Smooth muscle cell (in vitro differentiated cells): ENCODE measurements at regions not wholly inside any gene's neighbourhood (a gene's known extent, or its start where the extent isn't known, plus 50 kb on each side); places are given as distances from the start of the nearest gene placed in this dataset.
"Not testable (repeated sequence)": the region's sequence is repeated elsewhere in the genome, so short reads cannot be mapped to it uniquely, and the experiment has no call there.

Source experiments
- DNase-seq: peaks from one replicate; lab custom pipeline; 2025; ENCODE audit not compliant: unreplicated experiment; lab: John Stamatoyannopoulos, UW
- H2AFZ ChIP-seq: fragments of 200-600 bp; sonication (generic); 2 replicates; pipeline ENCODE4 v1.6.0; 2016; ENCODE audit warnings: antibody characterized with exemption, low read depth, mild to moderate bottlenecking
- H3F3A ChIP-seq: fragments of 200-600 bp; sonication (generic); 2 replicates; pipeline ENCODE4 v1.6.0; 2017; ENCODE audit warnings: antibody characterized with exemption, low read depth
- H3K27ac ChIP-seq: fragments of 200-600 bp; sonication (generic); 2 replicates; pipeline ENCODE4 v1.5.1; 2016; ENCODE audit warnings: low read depth, mild to moderate bottlenecking
- H3K27me3 ChIP-seq: fragments of 200-600 bp; sonication (generic); 2 replicates; pipeline ENCODE4 v1.6.1; 2016; ENCODE audit warnings: low read depth, mild to moderate bottlenecking
- H3K36me3 ChIP-seq: fragments of 200-600 bp; sonication (generic); 2 replicates; pipeline ENCODE4 v1.5.1; 2016; ENCODE audit warnings: low read depth
- H3K4me1 ChIP-seq: fragments of 200-600 bp; sonication (generic); 2 replicates; pipeline ENCODE4 v1.5.1; 2016; ENCODE audit warnings: low read depth
- H3K4me2 ChIP-seq: fragments of 200-600 bp; sonication (generic); 2 replicates; pipeline ENCODE4 v1.6.0; 2016; ENCODE audit warnings: mild to moderate bottlenecking
- H3K4me3 ChIP-seq: fragments of 200-600 bp; sonication (generic); 2 replicates; pipeline ENCODE4 v1.5.1; 2016; ENCODE audit warnings: mild to moderate bottlenecking
- H3K79me2 ChIP-seq: fragments of 200-600 bp; sonication (generic); 2 replicates; pipeline ENCODE4 v1.6.0; 2016; ENCODE audit warnings: low read depth, mild to moderate bottlenecking
- H3K9ac ChIP-seq: fragments of 200-600 bp; sonication (generic); 2 replicates; pipeline ENCODE4 v1.6.0; 2016; ENCODE audit warnings: low read depth
- H3K9me3 ChIP-seq: fragments of 200-600 bp; sonication (generic); replicated peaks from 2 replicates; pipeline ENCODE4 v1.5.1; 2016; ENCODE audit warnings: low read depth
- H4K20me1 ChIP-seq: fragments of 200-600 bp; sonication (generic); 2 replicates; pipeline ENCODE4 v1.6.0; 2016; ENCODE audit warnings: low read depth
- WGBS: methylation state at CpG from one replicate; pipeline ENCODE4 v1.1.7; 2016; ENCODE audit warnings: low lambda C conversion rate; 5-methylcytosine and 5-hydroxymethylcytosine counted together

DNA sequence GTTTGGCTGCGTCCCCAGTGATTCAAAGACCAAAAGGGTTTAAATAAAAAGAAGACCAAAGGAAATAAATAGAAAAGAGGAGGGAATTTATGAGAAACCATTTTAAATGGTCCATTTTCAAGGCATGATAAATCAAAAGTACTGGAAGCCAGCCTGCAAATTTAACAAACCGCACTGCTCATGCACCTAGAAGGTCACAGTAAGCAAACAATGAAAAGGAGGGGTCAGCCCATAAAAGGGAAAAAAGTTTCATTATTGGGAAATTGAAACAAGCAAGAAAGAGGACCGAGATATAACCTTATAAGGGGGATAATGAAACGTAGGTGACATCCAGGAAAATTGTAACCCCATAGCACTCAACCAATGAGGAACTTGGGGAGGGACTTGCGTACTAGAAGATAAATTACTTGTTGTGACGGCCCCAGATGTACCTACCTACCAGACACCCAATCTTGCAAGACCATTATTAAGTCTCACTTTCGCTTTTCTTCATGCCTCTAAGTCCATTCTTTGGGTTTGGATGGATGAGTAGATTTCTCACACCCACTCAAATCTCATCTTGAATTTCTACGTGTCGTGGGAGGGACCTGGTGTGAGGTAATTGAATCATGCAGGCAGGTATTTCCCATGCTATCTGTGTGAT lies 172.0 kb downstream of the SPATA31A1 start:
- not testable (repeated sequence) for H3K9me3 ChIP-seq, H3K4me3 ChIP-seq, H3K27ac ChIP-seq, H3K4me1 ChIP-seq, H3K27me3 ChIP-seq, H3K79me2 ChIP-seq, DNase-seq, H3K4me2 ChIP-seq, H2AFZ ChIP-seq, H3K9ac ChIP-seq, H4K20me1 ChIP-seq, H3K36me3 ChIP-seq, H3F3A ChIP-seq
- 83% methylated on average over 2 of the region's 9 CpGs for WGBS

DNA sequence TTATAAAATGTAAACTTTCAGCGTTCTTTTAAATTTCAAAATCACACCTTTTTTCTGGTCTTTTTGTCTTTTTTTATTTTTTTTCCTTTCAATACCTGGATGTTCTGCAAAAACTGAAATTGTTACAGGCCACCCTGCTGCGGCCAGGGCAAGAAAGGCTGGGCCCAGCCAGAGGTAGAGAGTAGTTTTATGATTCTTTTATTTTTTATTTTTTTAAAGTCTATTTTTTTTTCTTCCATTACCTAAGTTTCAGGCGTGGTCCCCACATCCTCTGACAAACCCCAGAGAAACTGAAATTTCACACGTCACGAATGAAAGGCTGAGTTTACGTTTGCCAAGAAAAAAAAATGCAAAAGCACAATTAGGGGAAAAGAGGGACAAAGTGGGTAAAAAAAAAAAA lies 177.1 kb downstream of the SPATA31A1 start:
- H3K27ac ChIP-seq, H3K36me3 ChIP-seq: not testable (repeated sequence)

GRCh38 chr9:39533001-39533762 lies 177.7 kb downstream of the SPATA31A1 start:
- H3K9me3 ChIP-seq, H3F3A ChIP-seq, H3K36me3 ChIP-seq, H3K4me3 ChIP-seq, H3K4me1 ChIP-seq, H4K20me1 ChIP-seq, H3K9ac ChIP-seq, H3K4me2 ChIP-seq, H3K27me3 ChIP-seq, DNase-seq, H3K27ac ChIP-seq, H2AFZ ChIP-seq, H3K79me2 ChIP-seq: not testable (repeated sequence)
- WGBS, result 95% methylated on average over 11 of the region's 38 CpGs

More for the DNA sequence above, 177.1 kb downstream of the SPATA31A1 start:
- H3K9me3 ChIP-seq, H4K20me1 ChIP-seq, H3K27me3 ChIP-seq, H3K9ac ChIP-seq, H3K79me2 ChIP-seq, H3K4me1 ChIP-seq, DNase-seq, H3K4me3 ChIP-seq, H2AFZ ChIP-seq, H3F3A ChIP-seq, H3K4me2 ChIP-seq: not testable (repeated sequence)
- 93% methylated on average over 6 of the region's 6 CpGs for WGBS

DNA sequence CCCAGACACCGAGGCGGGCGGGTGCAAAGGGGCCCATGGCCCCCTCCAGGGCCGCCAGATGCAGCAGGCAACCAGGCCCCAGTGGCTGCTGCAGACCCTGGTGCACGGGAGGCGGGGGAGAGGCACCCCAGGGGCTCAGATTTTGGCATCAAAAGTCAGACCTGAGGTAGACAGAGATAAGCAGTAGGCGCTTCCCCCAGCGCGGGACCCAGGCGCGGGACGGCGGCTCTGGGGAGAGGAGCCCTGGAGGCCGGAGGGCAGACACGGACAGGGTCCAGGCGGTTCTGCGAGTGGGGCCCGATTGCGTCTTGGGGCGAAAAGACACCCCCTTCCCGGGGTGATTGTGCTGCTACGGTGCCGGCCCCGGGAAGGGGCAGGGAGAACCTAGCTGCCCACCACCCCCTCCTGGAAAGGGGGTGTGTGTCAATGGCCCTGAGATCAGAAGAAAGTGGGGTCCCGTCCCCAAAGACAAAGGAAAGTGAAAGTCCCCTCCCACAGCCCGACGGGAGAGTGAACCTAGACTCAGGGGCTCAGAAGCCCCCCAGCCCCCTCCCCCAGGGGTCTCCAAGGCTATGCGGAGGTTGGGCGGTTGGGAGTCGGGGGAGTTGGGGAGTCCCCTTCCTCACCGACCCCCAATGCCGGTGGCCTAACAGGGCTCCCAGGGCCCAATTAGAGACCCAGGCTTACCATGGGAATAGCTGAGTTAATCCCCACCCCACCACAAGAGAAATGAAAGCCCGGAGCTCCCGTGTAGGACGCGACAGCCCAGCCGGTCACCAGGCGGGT lies 178.5 kb downstream of the SPATA31A1 start:
- not testable (repeated sequence) for H3K9ac ChIP-seq, H3K4me3 ChIP-seq, H4K20me1 ChIP-seq, H3K27me3 ChIP-seq, H3K9me3 ChIP-seq, H2AFZ ChIP-seq, H3K27ac ChIP-seq, H3K4me2 ChIP-seq, H3K79me2 ChIP-seq, DNase-seq, H3K36me3 ChIP-seq, H3K4me1 ChIP-seq, H3F3A ChIP-seq
- 98% methylated on average over 15 of the region's 38 CpGs for WGBS

DNA sequence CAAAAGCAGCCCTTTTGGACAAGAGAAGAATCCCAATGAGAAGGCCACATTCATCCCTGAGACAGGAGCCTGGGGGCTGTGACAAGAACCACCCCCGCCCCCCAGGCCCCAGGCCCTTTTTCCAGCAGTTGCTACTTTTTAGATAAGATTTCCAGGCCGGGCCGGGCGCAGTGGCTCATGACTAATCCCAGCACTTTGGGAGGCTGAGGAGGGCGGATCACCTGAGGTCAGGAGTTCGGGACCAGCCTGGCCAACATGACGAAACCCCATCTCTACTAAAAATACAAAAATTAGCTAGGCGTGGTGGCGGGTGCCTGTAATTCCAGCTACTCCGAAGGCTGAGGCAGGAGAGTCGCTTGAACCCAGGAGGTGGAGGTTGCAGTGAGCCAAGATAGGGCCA lies 179.4 kb downstream of the SPATA31A1 start:
- H3F3A ChIP-seq, H3K4me1 ChIP-seq, H2AFZ ChIP-seq, DNase-seq, H3K27ac ChIP-seq, H3K4me2 ChIP-seq, H3K27me3 ChIP-seq, H4K20me1 ChIP-seq, H3K79me2 ChIP-seq, H3K9me3 ChIP-seq, H3K4me3 ChIP-seq, H3K36me3 ChIP-seq, H3K9ac ChIP-seq: not testable (repeated sequence)
- 75% methylated on average over 11 of the region's 11 CpGs for WGBS

DNA sequence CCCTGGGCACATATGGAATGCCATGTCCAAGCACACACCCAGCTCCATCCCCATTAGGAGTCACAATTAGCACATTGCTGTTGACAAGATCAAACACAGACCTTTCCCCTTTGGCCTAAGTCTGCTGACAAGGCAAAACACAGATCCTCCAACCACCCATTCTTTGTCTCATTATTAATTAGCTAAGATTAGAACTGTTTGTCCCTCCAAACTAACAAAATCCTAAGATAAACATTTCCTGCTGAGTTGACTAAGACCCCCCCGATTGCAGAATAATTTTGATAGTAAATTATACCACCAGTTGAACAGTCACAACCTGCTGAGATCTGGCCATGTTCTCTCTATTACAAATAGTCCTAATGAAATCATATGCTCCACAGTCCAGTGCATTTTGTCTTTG lies 186.7 kb downstream of the SPATA31A1 start:
- H3K27me3 ChIP-seq, H2AFZ ChIP-seq, H3K27ac ChIP-seq, H3K4me2 ChIP-seq, H3K9me3 ChIP-seq, DNase-seq, H3K9ac ChIP-seq, H3K4me3 ChIP-seq, H3K79me2 ChIP-seq, H3F3A ChIP-seq, H3K4me1 ChIP-seq, H3K36me3 ChIP-seq, H4K20me1 ChIP-seq: not testable (repeated sequence)
- 94% methylated on average over 1 of the region's 1 CpG for WGBS

DNA sequence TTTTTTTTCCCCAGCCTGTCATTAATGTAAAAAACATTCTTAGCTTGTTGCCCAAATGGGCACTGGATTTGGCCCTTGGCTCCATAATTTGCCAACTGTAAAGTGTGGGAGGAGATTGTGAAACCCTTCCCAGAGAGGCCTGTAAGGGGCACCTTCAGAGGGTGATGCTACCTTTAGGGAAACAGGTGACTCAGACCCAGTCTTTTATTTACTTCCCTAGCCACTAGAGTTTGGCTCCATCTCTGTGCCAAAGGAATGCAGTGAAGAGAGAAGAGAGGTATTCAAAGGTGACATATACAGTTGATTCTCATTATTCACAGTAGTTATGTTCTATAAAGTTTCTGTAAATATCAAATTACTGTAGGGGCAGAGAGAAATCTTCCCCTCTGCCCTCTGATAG lies 189.6 kb downstream of the SPATA31A1 start:
- H3K79me2 ChIP-seq, DNase-seq, H3F3A ChIP-seq, H3K4me2 ChIP-seq, H2AFZ ChIP-seq, H3K27me3 ChIP-seq, H4K20me1 ChIP-seq, H3K36me3 ChIP-seq, H3K4me1 ChIP-seq, H3K9ac ChIP-seq, H3K9me3 ChIP-seq, H3K4me3 ChIP-seq, H3K27ac ChIP-seq: not testable (repeated sequence)

GRCh38 chr9:39550573-39550972 lies 195.1 kb downstream of the SPATA31A1 start:
- not testable (repeated sequence) for DNase-seq, H3K9ac ChIP-seq, H3K4me2 ChIP-seq, H3K27ac ChIP-seq, H3K4me3 ChIP-seq, H2AFZ ChIP-seq, H3F3A ChIP-seq, H3K36me3 ChIP-seq, H3K9me3 ChIP-seq, H3K79me2 ChIP-seq, H4K20me1 ChIP-seq, H3K27me3 ChIP-seq
- peaks cover 11% of the 10 kb centered on the region for H3K4me1 ChIP-seq
- WGBS, result 60% methylated on average over 2 of the region's 2 CpGs
